ENCODE measurements at regions not wholly inside any gene's neighbourhood (a gene's known extent, or its start where the extent isn't known, plus 50 kb on each side); places are given as distances from the start of the nearest gene placed in this dataset.

DNA sequence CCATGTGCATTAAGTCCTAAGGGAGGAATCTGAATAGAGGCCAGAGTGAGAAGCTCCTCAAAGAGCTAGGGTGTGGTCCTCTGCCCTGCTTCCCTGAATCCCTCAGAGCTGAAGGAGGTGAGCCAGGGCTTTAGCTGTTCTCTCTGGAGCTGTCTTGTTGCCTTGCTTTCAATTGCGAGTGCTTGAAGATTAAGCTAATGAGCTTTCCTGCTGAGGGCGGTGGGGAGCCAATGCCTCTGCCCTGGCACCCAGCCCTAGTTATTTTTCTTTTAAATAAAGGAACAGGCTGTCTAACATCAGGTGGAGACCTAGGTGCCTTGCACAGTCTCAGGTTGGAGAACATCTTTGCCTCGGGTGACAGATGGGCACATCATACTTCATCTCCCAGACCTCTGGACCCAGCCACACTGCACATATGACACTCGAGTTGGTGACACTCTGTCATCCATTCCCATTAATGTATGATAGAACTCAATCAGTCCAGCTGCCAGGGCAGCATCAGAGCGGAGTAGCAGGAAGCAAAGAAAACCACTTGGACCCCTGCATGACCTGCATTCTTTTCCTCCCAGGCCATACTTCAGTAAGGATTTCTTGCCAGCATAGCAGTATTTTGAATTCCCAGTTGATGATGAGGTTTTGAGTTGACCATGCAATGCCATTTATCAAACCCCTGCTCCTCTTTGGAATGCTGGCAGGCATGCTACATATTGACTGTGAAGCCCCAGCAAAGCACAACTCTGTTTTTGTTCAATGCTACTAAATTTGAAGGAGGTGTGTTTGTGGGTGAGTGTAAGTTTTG lies 292.7 kb downstream of the RNF144A start:
- DNase-seq (ENCODE audit: low read depth in 2 of 2, low spot score in 1 of 2): no peak

DNA sequence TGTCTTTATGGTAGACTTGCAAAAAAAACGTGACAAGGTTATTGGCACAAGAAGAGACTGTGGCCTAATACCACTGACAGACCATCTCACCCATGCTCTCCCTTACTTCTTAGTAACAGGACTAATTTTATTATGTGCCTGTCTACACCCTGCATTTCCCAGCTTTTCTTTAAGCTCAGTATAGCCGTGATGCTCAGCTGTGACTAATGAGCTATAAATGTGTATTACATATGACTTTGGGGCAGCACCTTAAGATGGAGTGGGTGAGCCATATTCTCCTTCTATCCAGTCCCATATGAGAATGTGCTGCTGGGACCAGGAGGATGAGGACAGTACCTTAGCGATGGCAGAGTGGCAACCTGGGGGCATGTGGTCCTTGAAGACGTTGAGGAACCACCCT lies 293.5 kb downstream of the RNF144A start:
- no peak for DNase-seq (ENCODE audit: low read depth in 2 of 2, low spot score in 1 of 2)

DNA sequence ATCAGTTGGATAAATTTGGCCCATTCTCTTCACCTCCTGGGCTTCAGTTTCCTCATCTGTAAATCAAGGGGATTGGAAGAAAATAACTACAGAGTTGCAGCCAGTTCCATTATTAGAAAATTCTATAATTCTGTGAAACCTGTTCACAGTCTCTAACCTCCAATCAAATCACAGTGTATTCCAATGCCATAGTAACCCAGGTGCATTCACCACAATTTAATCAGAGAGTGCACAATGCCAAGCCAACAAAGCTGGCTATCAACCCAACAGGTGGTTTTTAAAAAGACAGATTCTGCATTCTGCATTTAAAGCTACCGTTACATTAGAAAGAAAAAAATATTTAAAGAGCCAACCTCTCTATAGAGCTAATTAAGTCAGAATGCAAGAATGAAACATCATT lies 308.6 kb downstream of the RNF144A start:
- DNase-seq (ENCODE audit: low read depth in 2 of 2, low spot score in 1 of 2): no peak

DNA sequence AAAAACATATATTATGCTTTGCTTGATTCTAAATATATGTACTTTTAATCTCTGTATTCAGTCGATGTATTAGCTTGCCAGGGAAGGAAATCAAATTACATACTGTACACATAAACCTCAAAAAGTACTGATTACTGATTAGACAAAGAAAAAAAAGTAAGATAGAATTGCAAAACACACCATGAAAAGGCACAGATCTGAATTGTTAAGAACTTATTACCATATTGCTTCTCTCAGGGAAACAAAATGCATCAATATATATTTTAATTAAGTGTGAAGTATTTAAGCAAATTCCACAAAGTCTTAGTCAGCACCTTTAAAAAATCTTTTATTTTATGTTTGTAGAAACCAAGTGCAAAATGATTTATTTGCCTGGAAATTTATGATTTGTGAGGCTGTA lies 309.3 kb downstream of the RNF144A start:
- no peak for DNase-seq (ENCODE audit: low read depth in 2 of 2, low spot score in 1 of 2)

DNA sequence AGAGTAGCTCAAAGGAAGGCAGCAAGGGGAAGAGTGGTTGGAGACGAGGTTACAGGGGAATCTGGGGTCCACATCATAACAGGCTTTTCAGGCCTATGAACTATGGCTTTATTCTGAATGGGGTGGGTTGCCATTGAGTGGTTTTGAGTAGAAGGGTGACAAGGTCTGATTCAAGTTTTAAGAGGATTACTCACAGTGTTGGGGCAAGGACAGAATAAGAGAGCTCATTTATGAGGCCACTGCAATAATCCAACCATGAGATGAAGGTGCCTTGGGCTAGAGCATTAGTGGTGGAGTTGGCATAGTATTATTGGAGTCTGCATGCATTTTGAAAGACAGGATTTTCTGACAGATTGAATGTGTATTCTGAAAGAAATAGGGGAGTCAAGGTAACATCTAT lies 315.9 kb downstream of the RNF144A start:
- no peak for DNase-seq (ENCODE audit: low read depth in 2 of 2, low spot score in 1 of 2)

DNA sequence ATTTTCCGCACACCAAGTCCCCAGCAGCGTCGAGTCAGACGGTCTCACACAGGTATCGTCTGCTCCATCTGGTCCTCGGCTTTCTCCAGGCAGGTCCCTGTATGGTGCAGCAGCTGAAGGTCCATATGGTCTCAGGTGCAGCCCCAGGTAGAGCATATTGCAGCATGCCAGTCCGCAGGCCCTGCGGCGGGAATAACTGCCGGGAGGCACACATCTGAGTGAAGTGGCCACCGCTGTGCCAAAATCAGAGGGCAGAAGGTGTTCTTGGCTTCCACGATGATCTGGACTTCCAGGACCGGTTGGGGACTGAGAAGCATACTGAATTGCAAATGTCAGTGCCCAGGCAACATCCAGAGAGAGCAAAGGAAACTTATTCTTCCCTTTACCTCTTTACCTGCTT lies 320.3 kb downstream of the RNF144A start:
- no peak for DNase-seq (ENCODE audit: low read depth in 2 of 2, low spot score in 1 of 2)

DNA sequence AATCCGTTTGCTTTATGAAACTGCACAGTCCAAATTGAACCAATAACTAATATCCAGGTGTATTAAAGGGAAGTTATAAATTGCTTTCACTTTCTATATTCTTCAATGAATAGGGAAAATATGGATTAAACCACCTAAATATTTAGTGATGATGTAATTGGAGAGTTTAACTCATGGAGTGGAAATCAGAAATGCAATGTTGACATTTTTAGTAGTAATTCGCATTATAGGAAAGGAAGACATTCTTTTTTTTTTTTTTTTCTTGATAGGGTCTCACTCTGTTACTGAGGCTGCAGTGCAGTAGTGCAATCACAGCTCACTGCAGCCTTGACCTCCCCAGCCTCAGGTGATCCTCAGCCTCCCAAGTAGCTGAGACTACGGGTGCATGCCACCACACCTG lies 321.9 kb downstream of the RNF144A start:
- DNase-seq (ENCODE audit: low read depth in 2 of 2, low spot score in 1 of 2): no peak

DNA sequence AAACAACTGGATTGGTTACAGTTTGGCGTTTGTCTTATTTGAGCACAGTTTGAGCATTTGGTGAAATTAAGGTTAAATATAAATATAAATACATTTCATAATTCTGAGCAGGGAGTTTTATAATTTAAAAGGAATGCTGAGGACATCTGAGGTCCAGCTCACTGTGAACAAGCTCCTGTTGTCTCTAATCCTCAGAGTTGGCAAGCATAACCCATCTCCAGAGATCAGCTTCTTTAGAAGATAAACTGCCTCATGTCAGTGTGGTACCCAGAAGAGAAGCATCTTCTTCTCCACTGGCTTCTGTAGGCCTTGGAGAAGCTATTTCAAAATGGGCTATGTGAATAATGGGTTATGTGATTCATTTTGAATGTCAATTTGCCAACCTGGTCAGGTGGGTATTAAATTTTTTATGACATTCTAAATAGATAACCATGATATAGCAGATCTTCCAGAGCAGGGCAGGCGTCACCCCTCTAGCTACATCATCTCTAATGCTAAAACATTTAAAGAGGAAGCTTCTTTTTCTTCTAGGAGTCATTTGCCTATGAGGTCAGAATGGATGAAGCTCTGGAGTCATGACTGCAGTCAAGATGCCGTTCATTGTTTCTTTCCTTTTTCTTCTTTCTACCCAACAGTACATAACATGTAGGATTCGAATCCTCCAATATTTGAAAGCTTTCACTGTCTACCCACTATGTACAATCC lies 324.0 kb downstream of the RNF144A start:
- no peak for DNase-seq (ENCODE audit: low read depth in 2 of 2, low spot score in 1 of 2)

DNA sequence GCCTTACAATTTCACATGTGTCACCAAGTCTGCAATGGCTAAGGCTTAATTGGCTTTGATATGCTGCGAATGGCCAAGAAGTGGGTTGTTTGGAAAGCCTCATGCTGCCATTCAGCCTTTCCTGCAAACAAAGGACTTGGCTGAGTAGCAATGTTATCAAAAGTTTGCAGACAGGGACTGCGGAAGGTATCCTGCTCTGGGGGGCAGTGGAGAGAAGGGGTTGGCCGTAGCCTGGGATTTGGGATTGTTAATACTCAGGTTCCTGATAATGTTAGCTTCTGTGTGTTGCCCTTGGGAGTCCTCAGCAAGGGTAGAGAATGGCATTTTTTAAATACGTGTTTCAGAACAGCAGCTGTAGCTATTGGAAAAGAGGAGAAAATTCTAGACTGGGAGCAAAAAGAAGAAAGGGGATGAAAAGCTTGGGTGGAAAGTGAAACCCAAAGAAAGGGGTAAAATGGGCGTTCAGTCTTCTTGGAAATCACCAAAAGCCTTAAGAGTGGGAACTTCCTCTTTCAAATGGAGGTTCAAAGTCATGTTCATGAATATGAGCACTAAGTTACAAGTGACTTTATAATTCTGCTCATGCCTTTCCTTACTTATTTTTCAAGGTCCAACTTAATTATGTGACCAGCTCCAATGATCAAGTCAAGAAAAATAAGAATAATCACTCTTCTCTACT lies 325.1 kb downstream of the RNF144A start:
- DNase-seq (ENCODE audit: low read depth in 2 of 2, low spot score in 1 of 2): no peak

DNA sequence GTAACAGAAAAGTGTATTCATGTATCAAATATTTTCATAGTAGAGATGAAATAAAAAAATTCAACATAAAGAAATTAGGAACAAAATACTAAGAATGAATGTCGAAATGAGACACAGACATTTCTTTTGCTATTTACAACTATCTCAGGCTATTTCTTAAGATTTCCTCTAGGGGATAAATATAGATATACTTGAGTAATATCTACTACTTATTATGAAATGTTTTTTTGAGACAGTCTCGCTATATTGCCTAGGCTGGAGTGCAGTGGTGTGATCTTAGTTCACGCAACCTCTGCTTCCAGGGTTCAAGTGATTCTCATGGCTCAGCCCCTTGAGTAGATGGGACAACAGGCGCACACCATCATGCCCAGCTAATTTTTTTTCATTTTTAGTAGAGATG lies 326.1 kb downstream of the RNF144A start:
- DNase-seq (ENCODE audit: low read depth in 2 of 2, low spot score in 1 of 2): no peak

DNA sequence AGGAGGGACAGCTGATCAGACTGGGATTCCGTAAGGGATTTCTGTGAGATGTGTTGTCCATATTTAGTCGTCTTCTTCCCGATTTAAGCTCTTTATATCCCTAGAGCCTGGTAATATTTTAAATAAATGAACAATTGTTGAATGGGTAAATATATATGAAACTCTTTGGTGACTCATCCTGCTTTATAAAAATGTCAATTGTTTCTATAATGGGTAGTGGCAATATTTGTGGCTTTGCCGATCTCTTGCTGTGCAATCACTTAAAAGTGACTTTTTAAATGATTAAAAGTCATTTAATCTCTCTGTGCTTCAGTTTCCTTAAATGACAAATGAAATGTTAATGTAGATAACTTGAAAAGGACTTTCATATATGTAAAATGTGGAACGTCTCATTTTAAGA lies 339.2 kb downstream of the RNF144A start:
- no peak for DNase-seq (ENCODE audit: low read depth in 2 of 2, low spot score in 1 of 2)

DNA sequence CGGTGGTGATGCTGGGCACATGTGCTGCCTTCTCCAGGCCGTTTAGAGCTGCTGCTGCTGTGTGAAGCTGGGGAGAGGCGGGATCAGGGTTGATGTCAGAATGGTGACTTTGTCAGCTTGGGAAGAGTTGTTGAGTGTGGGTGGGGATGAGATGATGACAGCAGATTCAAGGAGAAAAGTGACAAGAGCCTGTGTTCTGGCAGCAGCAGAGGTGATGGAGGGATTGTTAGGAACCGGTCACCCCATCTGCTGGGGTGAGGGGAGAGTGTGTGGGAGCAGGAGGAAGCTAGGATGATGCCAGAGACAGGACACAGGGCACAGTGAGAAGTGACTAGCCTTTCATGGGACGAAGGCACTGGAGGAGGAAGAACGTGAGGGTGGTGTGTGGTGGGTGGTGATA lies 345.5 kb downstream of the RNF144A start:
- DNase-seq (ENCODE audit: low read depth in 2 of 2, low spot score in 1 of 2): no peak

DNA sequence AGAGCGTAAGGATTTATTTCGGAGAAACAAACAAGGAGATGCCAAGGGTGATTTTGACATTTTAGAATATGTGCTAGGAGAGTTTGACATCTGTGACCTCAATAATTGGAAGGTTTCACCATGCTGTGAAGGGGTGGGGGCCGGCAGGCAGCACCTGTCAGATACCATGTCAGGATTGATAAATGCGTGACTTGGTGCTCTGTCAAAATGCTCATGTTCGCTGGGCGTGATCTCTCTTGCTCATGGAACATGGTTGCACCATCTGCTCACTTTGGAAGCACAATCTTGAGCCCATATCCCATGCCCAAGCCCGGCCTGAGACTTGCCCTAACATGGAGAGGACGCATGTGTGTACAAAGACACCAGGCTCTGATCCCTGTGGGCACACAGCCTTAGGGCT lies 347.6 kb downstream of the RNF144A start:
- DNase-seq (ENCODE audit: low read depth in 2 of 2, low spot score in 1 of 2): no peak

DNA sequence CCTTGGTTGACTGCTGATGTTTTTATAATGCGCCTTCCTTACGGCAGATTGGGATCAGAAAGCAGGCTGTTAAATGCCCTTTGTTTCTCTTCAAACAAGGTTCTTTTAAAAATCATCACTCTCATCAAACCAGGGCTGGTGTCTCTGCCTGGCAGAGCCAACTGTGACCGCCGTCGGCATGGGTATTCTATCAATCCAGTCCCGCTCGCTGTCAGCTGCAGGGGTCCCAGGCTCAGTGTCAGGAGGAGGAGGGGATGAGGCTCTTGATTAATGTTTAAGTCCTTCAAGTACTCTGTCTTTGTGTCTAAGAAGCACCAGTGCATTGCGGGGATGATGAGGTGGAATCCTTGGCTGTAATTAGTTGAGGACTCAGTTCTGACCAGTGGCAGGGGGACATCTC lies 348.1 kb downstream of the RNF144A start:
- DNase-seq (ENCODE audit: low read depth in 2 of 2, low spot score in 1 of 2): no peak

DNA sequence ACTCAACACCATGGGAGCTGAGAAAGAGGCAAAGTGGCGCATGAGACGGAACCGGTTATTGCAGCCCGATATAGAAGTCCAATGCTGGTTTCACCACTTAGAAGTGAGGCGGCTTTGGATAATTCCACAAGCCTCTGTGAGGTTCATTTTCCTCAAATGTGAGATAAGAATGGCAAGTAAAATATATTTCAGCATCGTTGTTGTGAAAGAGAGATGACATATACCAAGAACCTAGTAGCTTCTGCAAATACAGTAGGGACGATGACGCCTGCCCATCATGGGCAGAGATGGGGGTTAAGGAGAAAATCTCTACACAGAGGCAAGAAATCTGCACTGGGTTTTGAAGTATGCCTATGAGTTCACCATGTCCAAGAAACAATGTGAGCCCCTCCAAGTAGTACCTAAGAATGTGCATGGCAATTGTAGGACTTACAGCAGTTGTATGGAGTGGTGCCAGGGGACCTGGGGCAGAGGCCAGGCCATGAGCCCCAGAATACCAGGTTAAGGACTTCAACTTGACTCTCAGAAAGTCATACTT lies 352.0 kb downstream of the RNF144A start:
- no peak for DNase-seq (ENCODE audit: low read depth in 2 of 2, low spot score in 1 of 2)

DNA sequence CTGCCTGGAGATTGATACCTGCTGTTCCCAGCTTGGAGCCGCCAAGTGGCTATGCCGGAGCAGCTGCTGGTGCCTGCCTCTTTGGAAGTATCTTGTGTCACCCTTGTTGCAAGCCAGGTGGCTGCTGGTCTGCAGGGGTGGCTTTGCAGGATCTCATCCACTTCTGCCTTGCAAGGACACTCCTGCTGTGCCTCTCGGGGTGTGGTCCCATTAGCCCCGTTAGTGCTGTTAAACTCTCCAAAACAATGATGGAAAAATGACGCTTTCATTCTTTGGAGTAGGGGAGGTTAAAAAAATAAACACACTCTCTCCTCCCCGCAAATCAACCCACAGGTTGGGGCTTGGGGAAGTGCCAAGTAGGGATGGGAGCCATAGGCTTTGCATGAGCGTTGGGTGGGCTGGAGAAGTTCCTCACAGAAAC lies 352.8 kb downstream of the RNF144A start:
- DNase-seq (ENCODE audit: low read depth in 2 of 2, low spot score in 1 of 2): no peak

DNA sequence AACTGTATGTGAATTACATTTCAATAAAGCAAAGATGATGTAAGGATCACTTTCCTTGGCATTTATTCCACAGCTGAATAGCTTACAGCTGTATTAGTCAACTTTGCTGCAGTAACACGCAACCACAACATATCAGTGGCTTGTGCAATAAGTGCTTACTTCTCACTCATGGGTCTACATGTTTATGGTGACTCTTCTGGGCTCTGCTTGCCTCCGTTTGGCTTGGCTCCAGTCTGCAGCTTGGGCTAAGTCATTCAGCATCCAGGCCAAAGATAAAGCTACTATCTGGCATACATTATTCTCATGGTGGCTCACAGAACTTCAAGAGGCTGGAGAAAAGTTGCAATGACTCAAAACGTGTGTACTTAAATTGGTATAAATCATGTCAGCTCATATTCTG lies 355.0 kb downstream of the RNF144A start:
- no peak for DNase-seq (ENCODE audit: low read depth in 2 of 2, low spot score in 1 of 2)

DNA sequence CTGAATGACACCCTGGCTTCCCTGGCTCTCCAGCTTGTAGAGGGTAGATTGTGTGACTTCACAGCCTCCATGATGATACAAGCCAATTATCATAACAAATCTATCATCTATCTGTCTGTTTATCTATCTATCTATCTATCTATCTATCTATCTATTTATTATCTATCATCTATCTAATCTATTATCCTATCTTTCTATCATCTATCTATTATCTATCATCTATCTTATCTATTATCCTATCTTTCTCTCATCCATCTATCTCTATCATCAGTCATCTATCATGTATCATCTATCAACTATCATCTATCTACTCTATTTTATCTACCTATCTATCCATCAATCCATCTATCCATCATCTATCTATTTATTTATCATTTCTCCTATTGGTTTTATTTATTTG lies 361.8 kb downstream of the RNF144A start:
- no peak for DNase-seq (ENCODE audit: low read depth in 2 of 2, low spot score in 1 of 2)

DNA sequence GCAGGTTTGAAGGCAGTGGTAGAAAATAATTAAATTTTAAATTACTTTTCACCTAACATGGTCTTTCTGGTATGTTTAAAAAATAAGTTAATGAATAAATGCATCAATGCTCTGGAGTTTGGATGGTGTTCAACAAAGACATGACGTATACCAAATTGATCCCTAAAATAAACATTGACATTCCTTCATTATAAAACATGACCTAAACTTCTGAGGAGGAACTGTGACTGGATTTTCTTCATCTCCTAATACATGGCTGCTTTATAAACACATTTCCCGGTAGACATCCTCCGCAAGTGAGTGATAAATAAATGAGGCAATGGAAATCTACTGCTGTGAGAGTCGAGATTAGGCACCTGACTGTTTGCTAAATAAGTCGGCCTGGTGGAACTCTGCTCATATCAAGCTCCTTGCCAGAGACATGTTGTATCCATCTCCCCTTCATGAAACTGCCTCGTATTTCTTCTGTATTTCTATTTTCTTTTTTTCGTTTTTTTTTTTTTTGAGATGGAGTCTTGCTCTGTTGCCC lies 362.3 kb downstream of the RNF144A start:
- DNase-seq (ENCODE audit: low read depth in 2 of 2, low spot score in 1 of 2): no peak

DNA sequence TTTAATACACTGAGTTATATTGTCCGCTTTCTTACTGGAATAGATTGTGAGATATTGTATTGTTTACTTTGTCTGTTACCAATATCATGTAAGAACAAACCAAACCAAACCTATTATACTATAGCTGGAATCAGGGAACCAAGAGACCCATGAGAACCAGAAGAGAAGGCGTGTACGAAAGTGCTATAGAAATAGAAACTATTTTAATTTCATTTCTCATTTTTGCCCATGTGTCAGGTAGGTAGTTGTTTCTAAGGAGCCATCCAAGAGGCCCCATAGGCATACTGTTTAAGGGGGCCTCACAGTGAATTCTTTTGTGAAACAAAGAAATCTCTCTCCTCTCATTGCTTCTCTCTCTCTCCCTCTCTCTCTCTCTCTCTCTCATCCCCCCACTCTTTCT lies 363.6 kb downstream of the RNF144A start:
- no peak for DNase-seq (ENCODE audit: low read depth in 2 of 2, low spot score in 1 of 2)

DNA sequence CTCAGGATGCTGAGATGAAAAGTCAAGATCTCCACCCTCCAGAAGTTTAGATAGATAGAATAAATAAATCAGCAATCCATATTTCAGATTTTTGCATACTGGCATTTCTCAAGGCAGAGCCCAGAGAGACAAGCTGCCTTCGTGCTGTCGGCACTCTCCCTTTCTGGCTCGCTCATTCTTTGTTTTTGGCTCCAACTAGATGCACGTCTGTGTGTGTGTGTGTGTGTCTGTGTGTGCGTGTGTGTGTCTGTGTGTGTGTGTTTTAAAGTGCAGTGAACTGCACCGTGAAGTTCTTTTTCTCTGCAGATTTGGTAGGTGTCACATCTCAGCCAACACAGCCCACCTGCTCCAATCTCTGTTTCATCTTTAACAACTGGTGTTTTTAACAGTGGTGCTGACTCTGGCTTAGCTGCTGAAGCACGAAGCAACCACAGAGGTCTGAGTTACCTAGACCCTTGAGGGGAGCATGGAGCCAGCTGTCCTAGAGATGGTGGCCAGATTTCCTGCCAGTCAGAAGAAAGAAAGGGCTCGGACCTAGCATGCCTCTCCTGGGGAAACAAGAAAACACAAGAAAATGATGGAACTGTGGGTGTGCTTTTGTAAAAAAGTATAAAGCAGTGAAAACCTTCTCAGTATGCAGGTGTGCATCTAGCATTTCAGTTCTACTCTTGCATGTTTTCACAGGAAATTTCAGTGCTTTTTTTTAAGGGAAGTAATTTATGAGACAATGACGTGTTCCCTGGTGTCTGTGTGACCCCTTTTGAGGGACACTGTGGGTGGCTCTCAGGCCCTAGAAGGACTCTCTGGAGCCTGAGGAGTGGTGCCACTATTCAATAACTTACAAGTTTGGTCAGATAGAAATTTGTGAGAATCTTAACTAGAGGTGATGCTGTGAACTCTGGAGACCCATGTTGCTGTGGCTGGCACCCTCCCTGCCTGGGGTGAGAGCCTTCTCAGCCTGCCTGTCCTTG lies 364.3 kb downstream of the RNF144A start:
- no peak for DNase-seq (ENCODE audit: low read depth in 2 of 2, low spot score in 1 of 2)
